GM23338 (cell line): ENCODE measurements at regions not wholly inside any gene's neighbourhood (a gene's known extent, or its start where the extent isn't known, plus 50 kb on each side); places are given as distances from the start of the nearest gene placed in this dataset.

Experiments used
- ATAC-seq: fragments of 200-7000 bp; cut with Tn5 transposase; 3 replicates; pipeline ENCODE4 v1.9.1; 2020
- DNase-seq: peaks from one replicate; pipeline ENCODE4 v3.0.0-alpha.2; 2015; ENCODE audit warnings: low spot score
- H2AFZ ChIP-seq: fragments of 200-600 bp; sonication (generic); 2 replicates; pipeline ENCODE4 v1.8.0; 2016; ENCODE audit warnings: antibody characterized with exemption, mild to moderate bottlenecking, moderate library complexity
- H3F3A ChIP-seq: fragments of 200-600 bp; sonication (generic); replicated peaks from 2 replicates; pipeline ENCODE4 v1.8.0; 2017; ENCODE audit warnings: antibody characterized with exemption, mixed run types, low read depth
- H3K27ac ChIP-seq: fragments of 200-600 bp; sonication (generic); 2 replicates; pipeline ENCODE4 v1.6.1; 2016; ENCODE audit warnings: low read depth
- H3K27me3 ChIP-seq: fragments of 200-600 bp; sonication (generic); 2 replicates; pipeline ENCODE4 v1.8.0; 2016; ENCODE audit warnings: mild to moderate bottlenecking, mixed run types, moderate library complexity; ENCODE audit not compliant: insufficient read depth
- H3K36me3 ChIP-seq: fragments of 200-600 bp; sonication (generic); 2 replicates; pipeline ENCODE4 v1.8.0; 2016; ENCODE audit warnings: mild to moderate bottlenecking; ENCODE audit not compliant: insufficient read depth
- H3K4me1 ChIP-seq: fragments of 200-600 bp; sonication (generic); 2 replicates; pipeline ENCODE4 v1.8.0; 2016; ENCODE audit warnings: mild to moderate bottlenecking, moderate library complexity; ENCODE audit not compliant: insufficient read depth
- H3K4me2 ChIP-seq: fragments of 200-600 bp; sonication (generic); 2 replicates; pipeline ENCODE4 v1.7.1; 2017; ENCODE audit warnings: mixed run types
- H3K4me3 ChIP-seq: fragments of 200-600 bp; sonication (generic); 2 replicates; pipeline ENCODE4 v1.6.1; 2016; ENCODE audit warnings: mixed run types
- H3K79me2 ChIP-seq: fragments of 200-600 bp; sonication (generic); replicated peaks from 2 replicates; pipeline ENCODE4 v1.8.0; 2017; ENCODE audit warnings: mild to moderate bottlenecking; ENCODE audit not compliant: insufficient read depth
- H3K9me2 ChIP-seq: fragments of 200-600 bp; sonication (generic); 2 replicates; pipeline ENCODE4 v1.8.0; 2017; ENCODE audit not compliant: insufficient read depth
- H4K20me1 ChIP-seq: fragments of 200-600 bp; sonication (generic); replicated peaks from 2 replicates; pipeline ENCODE4 v1.8.0; 2017; ENCODE audit warnings: mild to moderate bottlenecking; ENCODE audit not compliant: insufficient read depth
- H3K27ac Mint-ChIP-seq: 2 replicates; pipeline ENCODE4 v1.8.0; 2020; ENCODE audit warnings: inconsistent platforms, mild to moderate bottlenecking, moderate library complexity, mixed read lengths
- H3K27me3 Mint-ChIP-seq: 3 replicates; pipeline ENCODE4 v1.8.0; 2022; ENCODE audit warnings: low read depth, mild to moderate bottlenecking, moderate library complexity, mixed read lengths, inconsistent platforms; ENCODE audit not compliant: insufficient read depth, poor library complexity
- H3K36me3 Mint-ChIP-seq: 3 replicates; pipeline ENCODE4 v1.8.0; 2021; ENCODE audit warnings: low read depth, mild to moderate bottlenecking, inconsistent platforms, moderate library complexity, mixed read lengths
- H3K4me1 Mint-ChIP-seq: 3 replicates; pipeline ENCODE4 v1.8.0; 2020; ENCODE audit warnings: mild to moderate bottlenecking, inconsistent platforms, mixed read lengths
- H3K4me3 Mint-ChIP-seq: 3 replicates; pipeline ENCODE4 v1.8.0; 2021; ENCODE audit warnings: moderate library complexity, mild to moderate bottlenecking, inconsistent platforms, mixed read lengths
- H3K9me3 Mint-ChIP-seq: 3 replicates; pipeline ENCODE4 v1.8.0; 2020; ENCODE audit warnings: moderate library complexity, mild to moderate bottlenecking, inconsistent platforms, mixed read lengths
- CREB1 ChIP-seq: fragments of 250-450 bp; sonication (Bioruptor Pico); IDR thresholded peaks from 2 replicates; pipeline ENCODE4 v1.5.0; 2020; ENCODE audit warnings: low read depth, mild to moderate bottlenecking, moderate library complexity
- CTCF ChIP-seq, 2 experiments: fragments of 200-600 bp in 1 of 2; sonication (generic) in 1 of 2; conservative IDR thresholded peaks; 2 replicates each; pipeline versions ENCODE4 v1.5.1 to v1.6.1; 2016 to 2017; ENCODE audit warnings: antibody characterized with exemption in 2 of 2, low read depth in 2 of 2, mild to moderate bottlenecking in 2 of 2, moderate library complexity in 1 of 2
- ETS1 ChIP-seq: IDR thresholded peaks from 2 replicates; pipeline ENCODE4 v1.6.1; 2016; ENCODE audit warnings: antibody characterized with exemption
- EZH2 ChIP-seq: fragments of 200-600 bp; sonication (generic); IDR thresholded peaks from one replicate; pipeline ENCODE4 v1.8.0; 2017; ENCODE audit warnings: antibody characterized with exemption, mild to moderate bottlenecking, low read depth; ENCODE audit not compliant: unreplicated experiment
- EZH2phosphoT487 ChIP-seq: fragments of 200-600 bp; sonication (generic); IDR thresholded peaks from one replicate; pipeline ENCODE4 v1.8.1; 2018; ENCODE audit warnings: antibody characterized with exemption; ENCODE audit not compliant: unreplicated experiment
- JUNB ChIP-seq: IDR thresholded peaks from one replicate; pipeline ENCODE4 v1.6.1; 2016; ENCODE audit warnings: antibody characterized with exemption; ENCODE audit not compliant: unreplicated experiment
- NANOG ChIP-seq: IDR thresholded peaks from 2 replicates; pipeline ENCODE4 v1.6.1; 2016; ENCODE audit warnings: antibody characterized with exemption, borderline replicate concordance
- POLR2AphosphoS5 ChIP-seq: IDR thresholded peaks from 2 replicates; pipeline ENCODE4 v1.6.1; 2016; ENCODE audit warnings: antibody characterized with exemption, low read depth
- REST ChIP-seq: IDR thresholded peaks from one replicate; pipeline ENCODE4 v1.6.1; 2018; ENCODE audit warnings: antibody characterized with exemption; ENCODE audit not compliant: unreplicated experiment
- STAT1 ChIP-seq: IDR thresholded peaks from one replicate; pipeline ENCODE4 v1.6.1; 2016; ENCODE audit warnings: antibody characterized with exemption; ENCODE audit not compliant: unreplicated experiment
- ZNF114 ChIP-seq: fragments of 250-450 bp; sonication (Bioruptor Pico); IDR thresholded peaks from 2 replicates; pipeline ENCODE4 v1.5.0; 2020; ENCODE audit warnings: mild to moderate bottlenecking, moderate library complexity
- ZNF331 ChIP-seq: fragments of 250-450 bp; sonication (Bioruptor Pico); IDR thresholded peaks from 2 replicates; pipeline ENCODE4 v1.5.0; 2020; ENCODE audit warnings: low read depth, mild to moderate bottlenecking, moderate library complexity
- ZNF462 ChIP-seq: fragments of 250-450 bp; sonication (Bioruptor Pico); IDR thresholded peaks from 2 replicates; pipeline ENCODE4 v1.5.0; 2020; ENCODE audit warnings: mild to moderate bottlenecking, moderate library complexity

- ATAC-seq (no peak), DNase-seq (no peak)
- no peak overlapping the region for H3K4me3 ChIP-seq
- H2AFZ ChIP-seq = peak overlapping the region; percentile 61; the same call in 1 of the 2 replicates
- no peak overlapping the region for H3K27ac ChIP-seq
- H3K4me1 Mint-ChIP-seq = no peaks in the 10 kb centered on the region
- no peaks in the 10 kb centered on the region for H3K36me3 Mint-ChIP-seq
- H4K20me1 ChIP-seq = no peaks in the 10 kb centered on the region
- H3K4me2 ChIP-seq = no peak overlapping the region
- no peak overlapping the region for H3K27ac Mint-ChIP-seq
- no peaks in the 10 kb centered on the region for H3K9me2 ChIP-seq
- no peaks in the 10 kb centered on the region for H3K9me3 Mint-ChIP-seq
- H3K4me3 Mint-ChIP-seq = no peak overlapping the region
- H3K27me3 Mint-ChIP-seq = peaks cover 1% of the 10 kb centered on the region
- H3K79me2 ChIP-seq = no peaks in the 10 kb centered on the region
- no peaks in the 10 kb centered on the region for H3K27me3 ChIP-seq
- H3F3A ChIP-seq = no peaks in the 10 kb centered on the region
- H3K36me3 ChIP-seq = no peaks in the 10 kb centered on the region
- no peaks in the 10 kb centered on the region for H3K4me1 ChIP-seq
- TF ChIP-seq POLR2AphosphoS5 (no peak), NANOG (no peak), ZNF114 (no peak), STAT1 (no peak), CTCF (conservative IDR thresholded peaks at IDR 0.05; ENCODE audit: low read depth in 2 of 2) (no peak), ETS1 (no peak), REST (no peak), CREB1 (CRISPR knock-in tag) (no peak), ZNF462 (CRISPR knock-in tag) (no peak), ZNF331 (CRISPR knock-in tag) (no peak), EZH2 (no peak), EZH2phosphoT487 (no peak), JUNB (no peak)
Observed at GRCh38 chr17:69717214-69717613, 302.7 kb downstream of the MAP2K6 start.
